Right atrium auricular region (tissue), 2 donors: ENCODE measurements at regions not wholly inside any gene's neighbourhood (a gene's known extent, or its start where the extent isn't known, plus 50 kb on each side); places are given as distances from the start of the nearest gene placed in this dataset.

Experiments
- DNase-seq: peaks from one replicate; pipeline ENCODE4 v3.0.0-alpha.2; 2019; ENCODE audit warnings: low spot score
- H3K27ac ChIP-seq, 2 donors: fragments of 200-600 bp; sonication (generic); 1 replicate in 1 of 2; 2 replicates in 1 of 2; pipeline ENCODE4 v1.5.1; 2016 to 2019
- H3K27me3 ChIP-seq, 2 donors: fragments of 200-600 bp; sonication (generic); one replicate each; pipeline versions ENCODE4 v1.5.1 to v1.6.0; 2017 to 2019
- H3K36me3 ChIP-seq: fragments of 200-600 bp; sonication (generic); one replicate; pipeline ENCODE4 v1.5.1; 2016
- H3K4me1 ChIP-seq, 2 donors: fragments of 200-600 bp; sonication (generic); one replicate each; pipeline versions ENCODE4 v1.5.1 to v1.6.0; 2017 to 2019
- H3K4me3 ChIP-seq, 2 donors: fragments of 200-600 bp; sonication (generic); 1 replicate in 1 of 2; 2 replicates in 1 of 2; pipeline ENCODE4 v1.5.1; 2017 to 2019; ENCODE audit warnings: mild to moderate bottlenecking in 1 of 2, moderate library complexity in 1 of 2
- H3K9me3 ChIP-seq, 2 donors: fragments of 200-600 bp; sonication (generic); one replicate each; pipeline ENCODE4 v1.5.1; 2019
- CTCF ChIP-seq, 2 donors: fragments of 200-600 bp; sonication (generic); IDR thresholded peaks; one replicate each; pipeline ENCODE4 v1.5.1; 2019; ENCODE audit warnings: antibody characterized with exemption in 2 of 2

GRCh38 chr4:128347930-128348660 is 60.5 kb upstream of the PGRMC2 start:
- H3K27ac ChIP-seq, result no peak overlapping the region
- no peak for TF ChIP-seq CTCF (IDR thresholded peaks at IDR 0.05)
- H3K36me3 ChIP-seq, result no peaks in the 10 kb centered on the region
- H3K4me1 ChIP-seq, result no peaks in the 10 kb centered on the region
- DNase-seq, result no peak
- no peaks in the 10 kb centered on the region for H3K9me3 ChIP-seq
- H3K27me3 ChIP-seq, result no peaks in the 10 kb centered on the region
- H3K4me3 ChIP-seq, result no peak overlapping the region

- H3K9me3 ChIP-seq, result no peaks in the 10 kb centered on the region
- H3K4me3 ChIP-seq, result no peak overlapping the region
- no peak overlapping the region for H3K27ac ChIP-seq
- no peak for DNase-seq
- no peak for TF ChIP-seq CTCF (IDR thresholded peaks at IDR 0.05)
- H3K4me1 ChIP-seq, result no peaks in the 10 kb centered on the region
- no peaks in the 10 kb centered on the region for H3K27me3 ChIP-seq
- H3K36me3 ChIP-seq, result no peaks in the 10 kb centered on the region
These were observed 59.7 kb upstream of the PGRMC2 start for GRCh38 chr4:128347175-128347868.

GRCh38 chr4:128346054-128346716 is 58.6 kb upstream of the PGRMC2 start:
- H3K36me3 ChIP-seq, result no peaks in the 10 kb centered on the region
- no peaks in the 10 kb centered on the region for H3K9me3 ChIP-seq
- no peak for DNase-seq

GRCh38 chr4:128345650-128346049 is 58.0 kb upstream of the PGRMC2 start:
- Histone ChIP-seq H3K36me3 (no peaks in the 10 kb centered on the region), H3K27me3 (no peaks in the 10 kb centered on the region), H3K9me3 (no peaks in the 10 kb centered on the region), H3K27ac (no peak overlapping the region), H3K4me3 (no peak overlapping the region), H3K4me1 (no peaks in the 10 kb centered on the region)
- TF ChIP-seq CTCF (IDR thresholded peaks at IDR 0.05), result no peak
- no peak for DNase-seq

More at GRCh38 chr4:128346054-128346716, 58.6 kb upstream of the PGRMC2 start:
- no peak overlapping the region for H3K4me3 ChIP-seq
- H3K27me3 ChIP-seq, result no peaks in the 10 kb centered on the region
- no peaks in the 10 kb centered on the region for H3K4me1 ChIP-seq
- no peak overlapping the region for H3K27ac ChIP-seq
- no peak for TF ChIP-seq CTCF (IDR thresholded peaks at IDR 0.05)

GRCh38 chr4:128342762-128343161 is 55.1 kb upstream of the PGRMC2 start:
- no peaks in the 10 kb centered on the region for H3K9me3 ChIP-seq
- no peaks in the 10 kb centered on the region for H3K36me3 ChIP-seq
- H3K4me1 ChIP-seq, result no peaks in the 10 kb centered on the region
- no peak overlapping the region for H3K4me3 ChIP-seq
- H3K27ac ChIP-seq, result no peak overlapping the region
- no peak for DNase-seq
- H3K27me3 ChIP-seq, result no peaks in the 10 kb centered on the region
- no peak for TF ChIP-seq CTCF (IDR thresholded peaks at IDR 0.05)
